Epithelial cell of esophagus (primary cell): ENCODE measurements at regions not wholly inside any gene's neighbourhood (a gene's known extent, or its start where the extent isn't known, plus 50 kb on each side); places are given as distances from the start of the nearest gene placed in this dataset.

Source experiments
- DNase-seq: peaks from one replicate; pipeline ENCODE4 v3.0.0; 2010; ENCODE audit warnings: low read depth
- H3K4me3 ChIP-seq: 2 replicates; pipeline ENCODE4 v1.5.1; 2011; ENCODE audit warnings: mild to moderate bottlenecking, low read length, control low read depth
- CTCF ChIP-seq: IDR thresholded peaks from 2 replicates; pipeline ENCODE4 v1.5.1; 2011; ENCODE audit warnings: low read depth, mild to moderate bottlenecking, low read length, control low read depth, inconsistent platforms; ENCODE audit not compliant: insufficient read depth; ENCODE audit errors: missing control alignments

DNA sequence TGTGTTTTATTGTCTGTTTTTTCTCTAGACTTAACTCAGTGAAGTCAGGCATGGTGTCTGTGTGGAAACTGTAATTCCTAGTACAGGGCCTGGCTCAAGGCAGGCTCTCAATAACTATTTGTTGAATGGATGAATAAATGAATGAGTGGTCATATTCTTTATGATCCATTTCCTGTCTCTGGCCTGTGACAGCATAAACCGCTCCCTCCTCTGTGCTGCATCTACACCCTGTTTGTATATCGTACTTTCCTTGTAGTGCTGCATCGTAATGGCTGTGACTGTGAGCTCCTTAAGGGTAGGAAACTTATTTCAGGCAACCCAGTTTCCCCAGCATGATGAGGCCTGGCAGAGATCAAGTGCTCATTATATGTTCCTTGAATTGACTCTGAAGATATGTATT lies 337.5 kb upstream of the USP24 start:
- DNase-seq, result no peak
- H3K4me3 ChIP-seq, result no peak overlapping the region
- no peak for TF ChIP-seq CTCF

- no peak for DNase-seq
- no peak overlapping the region for H3K4me3 ChIP-seq
- no peak for TF ChIP-seq CTCF
Measured at GRCh38 chr1:55547405-55547804, 332.2 kb upstream of the USP24 start.

GRCh38 chr1:55546553-55546952 lies 331.4 kb upstream of the USP24 start:
- no peak for TF ChIP-seq CTCF
- no peak for DNase-seq
- no peak overlapping the region for H3K4me3 ChIP-seq

DNA sequence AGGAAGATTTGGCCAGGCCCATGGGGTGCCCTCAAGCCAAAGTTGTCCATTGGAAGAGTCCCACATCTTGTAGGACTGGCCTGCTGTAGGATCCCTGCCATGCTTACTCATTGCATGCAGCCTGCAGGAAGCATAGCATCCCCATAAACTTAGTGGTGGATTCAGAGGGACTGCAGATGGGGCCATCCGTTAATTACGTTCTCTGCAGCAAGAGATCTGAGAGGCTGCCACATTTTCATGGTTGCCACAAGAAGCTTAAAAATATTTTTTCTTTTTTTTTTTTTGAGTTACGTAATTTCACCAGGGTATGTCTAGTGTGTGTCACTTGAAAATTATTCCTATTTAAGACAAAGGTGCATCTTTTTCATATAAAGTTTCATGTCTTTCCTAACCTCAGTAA lies 329.7 kb upstream of the USP24 start:
- no peak for TF ChIP-seq CTCF
- no peak for DNase-seq
- no peak overlapping the region for H3K4me3 ChIP-seq

- DNase-seq, result no peak
- no peak for TF ChIP-seq CTCF
Measured at GRCh38 chr1:55542901-55543504, 327.8 kb upstream of the USP24 start.

GRCh38 chr1:55541296-55541695 lies 326.1 kb upstream of the USP24 start:
- TF ChIP-seq CTCF, result no peak
- H3K4me3 ChIP-seq, result no peak overlapping the region
- DNase-seq, result peak; percentile 50

More at GRCh38 chr1:55542901-55543504, 327.8 kb upstream of the USP24 start:
- no peak overlapping the region for H3K4me3 ChIP-seq

DNA sequence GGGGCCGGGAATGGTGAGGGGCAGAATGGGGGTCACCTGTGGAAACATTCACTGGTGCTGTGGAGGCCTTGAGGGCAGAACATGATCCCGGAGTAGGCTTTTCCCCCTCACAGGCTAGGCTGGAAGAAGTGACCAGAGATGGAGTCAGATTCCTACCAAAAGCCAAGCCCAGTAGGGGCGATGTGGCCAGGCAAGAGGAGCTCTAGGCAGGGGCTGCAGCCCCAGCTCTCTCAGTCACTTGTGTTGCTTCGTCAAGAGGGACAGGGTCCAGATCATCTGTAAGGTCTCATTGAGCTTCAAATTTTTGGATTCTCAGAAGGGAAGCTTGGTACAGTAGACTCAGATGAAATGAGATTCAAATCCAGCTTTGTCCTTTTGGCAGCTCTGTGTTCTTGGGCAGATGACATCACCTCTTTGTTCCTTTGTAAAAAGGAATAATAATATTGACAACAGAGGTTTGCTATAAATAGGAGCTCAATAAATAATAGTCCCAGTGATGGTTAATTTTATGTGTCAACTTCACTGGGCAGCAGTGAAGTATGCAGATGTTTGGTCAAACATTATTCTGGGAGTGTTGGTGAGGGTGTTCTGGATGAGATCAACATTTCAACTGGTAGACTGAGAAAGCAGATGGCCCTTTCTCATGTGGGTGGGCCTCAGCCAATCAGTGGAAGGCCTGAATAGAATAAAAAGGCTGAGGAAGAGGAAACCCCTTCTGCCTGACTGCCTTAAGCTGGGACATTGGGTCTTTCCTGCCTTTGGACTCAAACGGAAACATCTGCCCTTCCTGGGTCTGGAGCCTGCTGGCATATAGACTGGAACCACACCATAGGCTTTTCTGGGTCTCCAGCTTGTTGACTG lies 324.7 kb upstream of the USP24 start:
- H3K4me3 ChIP-seq, result no peak overlapping the region
- no peak for DNase-seq
- TF ChIP-seq CTCF, result no peak
